ENCODE measurements at regions not wholly inside any gene's neighbourhood (a gene's known extent, or its start where the extent isn't known, plus 50 kb on each side); places are given as distances from the start of the nearest gene placed in this dataset.
A peak's percentile ranks its signal among the peaks of the same experiment; 100 is the strongest.

GRCh38 chr9:27763831-27764230, 190.6 kb upstream of the C9orf72 start (continued):
- TF ChIP-seq ZBTB40 (IDR thresholded peaks at IDR 0.05; ENCODE audit: borderline replicate concordance) (no peak), E4F1 (IDR thresholded peaks at IDR 0.05; ENCODE audit: borderline replicate concordance, partially characterized antibody) (no peak), POLR2AphosphoS5 (IDR thresholded peaks at IDR 0.05; ENCODE audit: low read length) (no peak), JUNB (IDR thresholded peaks at IDR 0.05) (no peak), SMAD1 (IDR thresholded peaks at IDR 0.05; ENCODE audit: low read depth, partially characterized antibody) (no peak), WRNIP1 (IDR thresholded peaks at IDR 0.05; ENCODE audit: borderline replicate concordance, low read depth, low read length) (no peak), HDGF (IDR thresholded peaks at IDR 0.05) (no peak), RFX5 (IDR thresholded peaks at IDR 0.05; ENCODE audit: low read depth, low read length) (no peak), POLR2A (IDR thresholded peaks at IDR 0.05; ENCODE audit: low read depth, low read length) (no peak), USF1 (IDR thresholded peaks at IDR 0.05; ENCODE audit: borderline replicate concordance, extremely low read length, insufficient read depth, low read depth, low read length) (no peak), SIN3A (IDR thresholded peaks at IDR 0.05; ENCODE audit: low read depth, low read length) (no peak), IKZF1 (conservative IDR thresholded peaks at IDR 0.05) (peak; percentile 48; the same call in 1 of the 2 replicates), SP1 (IDR thresholded peaks at IDR 0.05; ENCODE audit: low read depth, low read length) (no peak), BACH1 (IDR thresholded peaks at IDR 0.05; ENCODE audit: borderline replicate concordance) (no peak), IKZF2 (IDR thresholded peaks at IDR 0.05) (peak in 1 of 2 experiments; percentile 11; a peak in 1 of 4 replicates), TCF12 (IDR thresholded peaks at IDR 0.05; ENCODE audit: low read depth, low read length) (no peak), BCL11A (IDR thresholded peaks at IDR 0.05; ENCODE audit: low read depth, low read length) (no peak), PAX5 (IDR thresholded peaks at IDR 0.05; ENCODE audit: borderline replicate concordance, low read depth, low read length) (no peak)
- TF ChIP-seq, protein P1, sequence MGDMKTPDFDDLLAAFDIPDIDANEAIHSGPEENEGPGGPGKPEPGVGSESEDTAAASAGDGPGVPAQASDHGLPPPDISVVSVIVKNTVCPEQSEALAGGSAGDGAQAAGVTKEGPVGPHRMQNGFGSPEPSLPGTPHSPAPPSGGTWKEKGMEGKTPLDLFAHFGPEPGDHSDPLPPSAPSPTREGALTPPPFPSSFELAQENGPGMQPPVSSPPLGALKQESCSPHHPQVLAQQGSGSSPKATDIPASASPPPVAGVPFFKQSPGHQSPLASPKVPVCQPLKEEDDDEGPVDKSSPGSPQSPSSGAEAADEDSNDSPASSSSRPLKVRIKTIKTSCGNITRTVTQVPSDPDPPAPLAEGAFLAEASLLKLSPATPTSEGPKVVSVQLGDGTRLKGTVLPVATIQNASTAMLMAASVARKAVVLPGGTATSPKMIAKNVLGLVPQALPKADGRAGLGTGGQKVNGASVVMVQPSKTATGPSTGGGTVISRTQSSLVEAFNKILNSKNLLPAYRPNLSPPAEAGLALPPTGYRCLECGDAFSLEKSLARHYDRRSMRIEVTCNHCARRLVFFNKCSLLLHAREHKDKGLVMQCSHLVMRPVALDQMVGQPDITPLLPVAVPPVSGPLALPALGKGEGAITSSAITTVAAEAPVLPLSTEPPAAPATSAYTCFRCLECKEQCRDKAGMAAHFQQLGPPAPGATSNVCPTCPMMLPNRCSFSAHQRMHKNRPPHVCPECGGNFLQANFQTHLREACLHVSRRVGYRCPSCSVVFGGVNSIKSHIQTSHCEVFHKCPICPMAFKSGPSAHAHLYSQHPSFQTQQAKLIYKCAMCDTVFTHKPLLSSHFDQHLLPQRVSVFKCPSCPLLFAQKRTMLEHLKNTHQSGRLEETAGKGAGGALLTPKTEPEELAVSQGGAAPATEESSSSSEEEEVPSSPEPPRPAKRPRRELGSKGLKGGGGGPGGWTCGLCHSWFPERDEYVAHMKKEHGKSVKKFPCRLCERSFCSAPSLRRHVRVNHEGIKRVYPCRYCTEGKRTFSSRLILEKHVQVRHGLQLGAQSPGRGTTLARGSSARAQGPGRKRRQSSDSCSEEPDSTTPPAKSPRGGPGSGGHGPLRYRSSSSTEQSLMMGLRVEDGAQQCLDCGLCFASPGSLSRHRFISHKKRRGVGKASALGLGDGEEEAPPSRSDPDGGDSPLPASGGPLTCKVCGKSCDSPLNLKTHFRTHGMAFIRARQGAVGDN (IDR thresholded peaks at IDR 0.05) = peak; percentile 43; the same call in 1 of the 2 replicates
- TF ChIP-seq, protein P2, sequence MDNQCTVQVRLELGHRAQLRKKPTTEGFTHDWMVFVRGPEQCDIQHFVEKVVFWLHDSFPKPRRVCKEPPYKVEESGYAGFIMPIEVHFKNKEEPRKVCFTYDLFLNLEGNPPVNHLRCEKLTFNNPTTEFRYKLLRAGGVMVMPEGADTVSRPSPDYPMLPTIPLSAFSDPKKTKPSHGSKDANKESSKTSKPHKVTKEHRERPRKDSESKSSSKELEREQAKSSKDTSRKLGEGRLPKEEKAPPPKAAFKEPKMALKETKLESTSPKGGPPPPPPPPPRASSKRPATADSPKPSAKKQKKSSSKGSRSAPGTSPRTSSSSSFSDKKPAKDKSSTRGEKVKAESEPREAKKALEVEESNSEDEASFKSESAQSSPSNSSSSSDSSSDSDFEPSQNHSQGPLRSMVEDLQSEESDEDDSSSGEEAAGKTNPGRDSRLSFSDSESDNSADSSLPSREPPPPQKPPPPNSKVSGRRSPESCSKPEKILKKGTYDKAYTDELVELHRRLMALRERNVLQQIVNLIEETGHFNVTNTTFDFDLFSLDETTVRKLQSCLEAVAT (IDR thresholded peaks at IDR 0.05) = no peak
